Stimulated activated CD8-positive, alpha-beta memory T cell treated with anti-CD3 and anti-CD28 coated beads, Interleukin-12 subunit alpha, Interleukin-12 subunit beta, amount 100 ng/mL, for 4 hours (primary cell): ENCODE measurements at regions not wholly inside any gene's neighbourhood (a gene's known extent, or its start where the extent isn't known, plus 50 kb on each side); places are given as distances from the start of the nearest gene placed in this dataset.
A peak's percentile ranks its signal among the peaks of the same experiment; 100 is the strongest.

Experiments
- DNase-seq: peaks from one replicate; pipeline ENCODE4 v3.0.0-alpha.2; 2020; ENCODE audit warnings: low read depth

GRCh38 chr2:160630801-160631590, 137.4 kb upstream of the RBMS1 start:
- DNase-seq = no peak

GRCh38 chr2:160632084-160632975, 138.7 kb upstream of the RBMS1 start:
- DNase-seq = no peak

- no peak for DNase-seq
Measured at GRCh38 chr2:160634436-160634835, 140.8 kb upstream of the RBMS1 start.

- DNase-seq = no peak
Measured at GRCh38 chr2:160635488-160635887, 141.9 kb upstream of the RBMS1 start.

GRCh38 chr2:160639472-160639871, 145.9 kb upstream of the RBMS1 start:
- no peak for DNase-seq

- DNase-seq = no peak
Measured at GRCh38 chr2:160646684-160647444, 153.3 kb upstream of the RBMS1 start.

- DNase-seq = no peak
Measured at GRCh38 chr2:160647967-160648685, 154.5 kb upstream of the RBMS1 start.

GRCh38 chr2:160649698-160650097, 156.1 kb upstream of the RBMS1 start:
- DNase-seq = no peak

GRCh38 chr2:160650196-160651118, 156.8 kb upstream of the RBMS1 start:
- DNase-seq = no peak

GRCh38 chr2:160651416-160652200, 158.0 kb upstream of the RBMS1 start:
- no peak for DNase-seq

GRCh38 chr2:160652236-160652635, 158.6 kb upstream of the RBMS1 start:
- peak; percentile 23 for DNase-seq

GRCh38 chr2:160657196-160657595, 163.6 kb upstream of the RBMS1 start:
- no peak for DNase-seq

- DNase-seq = no peak
Measured at GRCh38 chr2:160658851-160659250, 165.2 kb upstream of the RBMS1 start.

- no peak for DNase-seq
Measured at GRCh38 chr2:160660741-160661140, 167.1 kb upstream of the RBMS1 start.

GRCh38 chr2:160664603-160665140, 171.1 kb upstream of the RBMS1 start:
- no peak for DNase-seq

- DNase-seq = no peak
Measured at GRCh38 chr2:160666154-160667060, 172.8 kb upstream of the RBMS1 start.

GRCh38 chr2:160667811-160668210, 174.2 kb upstream of the RBMS1 start:
- DNase-seq = no peak

GRCh38 chr2:160670618-160671017, 177.0 kb upstream of the RBMS1 start:
- no peak for DNase-seq
